ENCODE measurements at regions not wholly inside any gene's neighbourhood (a gene's known extent, or its start where the extent isn't known, plus 50 kb on each side); places are given as distances from the start of the nearest gene placed in this dataset.

DNA sequence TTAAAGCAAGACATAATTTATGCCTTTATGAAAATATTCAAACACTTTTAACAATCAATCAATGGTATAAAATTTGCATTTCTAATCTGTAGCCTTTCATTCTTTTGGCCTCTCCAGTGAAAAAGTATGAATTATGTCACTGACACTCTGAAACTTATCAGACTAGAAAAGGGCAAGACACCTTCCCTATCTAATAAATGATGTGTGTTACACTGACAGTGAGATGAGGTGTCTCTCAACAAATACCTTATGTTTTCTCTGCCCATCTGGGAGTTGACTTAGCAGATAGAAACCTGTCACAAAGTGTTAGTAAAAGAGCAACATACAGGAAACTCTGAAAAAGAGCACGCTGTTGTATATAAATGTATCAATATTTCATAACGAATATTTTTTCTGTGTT lies 94.2 kb upstream of the TECRL start:
- Mint-ChIP-seq H3K4me1 (peaks cover 7% of the 10 kb centered on the region), H3K4me3 (no peak overlapping the region), H3K36me3 (ENCODE audit: low read depth) (no peaks in the 10 kb centered on the region), H3K9me3 (peaks cover 12% of the 10 kb centered on the region), H3K27me3 (ENCODE audit: low read depth, poor library complexity) (no peaks in the 10 kb centered on the region), H3K27ac (no peak overlapping the region)
- TF ChIP-seq, protein P1, sequence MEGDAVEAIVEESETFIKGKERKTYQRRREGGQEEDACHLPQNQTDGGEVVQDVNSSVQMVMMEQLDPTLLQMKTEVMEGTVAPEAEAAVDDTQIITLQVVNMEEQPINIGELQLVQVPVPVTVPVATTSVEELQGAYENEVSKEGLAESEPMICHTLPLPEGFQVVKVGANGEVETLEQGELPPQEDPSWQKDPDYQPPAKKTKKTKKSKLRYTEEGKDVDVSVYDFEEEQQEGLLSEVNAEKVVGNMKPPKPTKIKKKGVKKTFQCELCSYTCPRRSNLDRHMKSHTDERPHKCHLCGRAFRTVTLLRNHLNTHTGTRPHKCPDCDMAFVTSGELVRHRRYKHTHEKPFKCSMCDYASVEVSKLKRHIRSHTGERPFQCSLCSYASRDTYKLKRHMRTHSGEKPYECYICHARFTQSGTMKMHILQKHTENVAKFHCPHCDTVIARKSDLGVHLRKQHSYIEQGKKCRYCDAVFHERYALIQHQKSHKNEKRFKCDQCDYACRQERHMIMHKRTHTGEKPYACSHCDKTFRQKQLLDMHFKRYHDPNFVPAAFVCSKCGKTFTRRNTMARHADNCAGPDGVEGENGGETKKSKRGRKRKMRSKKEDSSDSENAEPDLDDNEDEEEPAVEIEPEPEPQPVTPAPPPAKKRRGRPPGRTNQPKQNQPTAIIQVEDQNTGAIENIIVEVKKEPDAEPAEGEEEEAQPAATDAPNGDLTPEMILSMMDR (IDR thresholded peaks at IDR 0.05): no peak
- DNase-seq: no peak

DNA sequence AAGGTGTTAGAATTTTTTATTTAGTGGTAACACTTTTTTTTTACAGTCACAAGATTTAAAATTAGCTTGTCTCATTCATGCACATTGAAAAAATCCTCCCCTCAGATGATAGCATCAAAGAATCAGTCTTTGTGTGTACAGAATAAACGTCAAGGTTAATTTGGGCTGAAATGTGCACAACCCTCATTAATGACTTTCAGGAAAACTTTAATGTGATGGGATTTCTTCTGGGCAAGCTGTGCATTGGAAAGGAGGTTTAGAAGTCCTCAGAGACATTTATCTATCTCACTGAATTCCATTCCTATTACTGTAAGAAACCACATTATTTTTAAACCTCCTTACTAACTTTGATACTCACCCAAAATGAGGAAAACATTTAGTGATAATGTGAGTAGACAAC lies 88.2 kb upstream of the TECRL start:
- Mint-ChIP-seq H3K4me1 (peaks cover 7% of the 10 kb centered on the region), H3K4me3 (no peak overlapping the region), H3K9me3 (peaks cover 5% of the 10 kb centered on the region), H3K36me3 (ENCODE audit: low read depth) (no peaks in the 10 kb centered on the region), H3K27me3 (ENCODE audit: low read depth, poor library complexity) (no peaks in the 10 kb centered on the region), H3K27ac (no peak overlapping the region)
- TF ChIP-seq, protein P1 (IDR thresholded peaks at IDR 0.05): no peak
- DNase-seq: no peak

DNA sequence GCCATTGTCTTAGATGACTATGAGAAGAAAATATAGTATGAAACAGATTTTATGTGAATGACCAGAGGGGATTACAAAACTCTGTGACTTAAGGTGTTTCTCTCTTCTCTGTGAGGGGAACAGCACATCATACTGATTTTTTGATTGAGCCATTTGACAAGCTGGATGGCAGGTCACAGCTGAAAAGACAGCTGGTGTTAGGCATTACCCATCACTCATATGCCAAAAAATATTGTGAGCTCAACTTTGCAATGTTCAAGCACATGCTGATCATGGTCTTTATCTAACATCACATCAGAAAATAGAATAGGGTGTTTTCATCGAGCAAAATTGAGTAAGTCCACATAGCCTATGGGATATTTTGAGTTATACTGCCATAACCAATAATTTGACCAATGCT lies 86.7 kb upstream of the TECRL start:
- no peak for DNase-seq
- H3K4me1 Mint-ChIP-seq: peaks cover 16% of the 10 kb centered on the region
- H3K9me3 Mint-ChIP-seq: peaks cover 5% of the 10 kb centered on the region
- TF ChIP-seq, protein P1 (IDR thresholded peaks at IDR 0.05): no peak
- no peak overlapping the region for H3K4me3 Mint-ChIP-seq
- H3K36me3 Mint-ChIP-seq (ENCODE audit: low read depth): no peaks in the 10 kb centered on the region
- H3K27ac Mint-ChIP-seq: no peak overlapping the region
- no peaks in the 10 kb centered on the region for H3K27me3 Mint-ChIP-seq (ENCODE audit: low read depth, poor library complexity)

DNA sequence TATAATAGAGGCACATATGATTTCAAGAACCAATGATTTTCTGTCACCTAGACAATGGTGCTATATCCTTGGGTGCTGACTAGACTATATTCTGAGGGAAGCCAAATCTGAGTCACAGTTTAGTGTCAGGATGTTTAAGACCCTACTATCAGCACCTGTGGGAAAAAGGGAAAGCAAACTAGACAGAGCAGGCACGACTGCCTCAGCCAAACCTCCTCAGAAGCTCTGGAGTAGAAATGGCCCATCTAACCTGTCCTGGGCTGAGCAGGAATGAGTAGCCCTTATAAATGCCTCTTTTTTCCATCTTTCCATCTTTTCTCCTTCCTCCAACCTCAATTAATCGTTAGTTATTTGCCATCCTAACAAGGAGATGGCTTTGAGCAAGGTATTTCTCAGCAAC lies 80.4 kb upstream of the TECRL start:
- peaks cover 17% of the 10 kb centered on the region for H3K4me1 Mint-ChIP-seq
- H3K27me3 Mint-ChIP-seq (ENCODE audit: low read depth, poor library complexity): no peaks in the 10 kb centered on the region
- no peaks in the 10 kb centered on the region for H3K36me3 Mint-ChIP-seq (ENCODE audit: low read depth)
- TF ChIP-seq, protein P1 (IDR thresholded peaks at IDR 0.05): no peak
- no peaks in the 10 kb centered on the region for H3K9me3 Mint-ChIP-seq
- H3K4me3 Mint-ChIP-seq: no peak overlapping the region
- no peak overlapping the region for H3K27ac Mint-ChIP-seq
- DNase-seq: no peak

DNA sequence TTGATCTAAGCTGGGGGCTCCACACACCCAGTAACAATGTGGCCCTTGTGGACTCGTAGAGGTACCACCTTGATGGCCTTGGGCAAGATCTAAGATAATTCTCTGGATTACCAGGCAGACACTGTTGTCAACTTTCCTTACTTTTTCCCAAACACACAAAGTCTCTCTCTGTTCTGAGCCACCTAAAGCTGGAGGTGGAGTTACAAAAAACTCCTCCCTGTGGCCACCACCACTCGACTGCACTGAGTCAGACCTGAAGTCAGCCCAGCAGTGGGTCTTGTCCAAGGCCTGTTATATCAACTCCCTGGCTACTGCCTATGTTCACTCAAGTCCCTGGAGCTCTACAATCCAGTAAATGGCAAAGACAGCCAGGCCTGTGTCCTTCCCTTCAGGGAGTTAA lies 70.1 kb upstream of the TECRL start:
- TF ChIP-seq, protein P1 (IDR thresholded peaks at IDR 0.05): no peak
- H3K4me3 Mint-ChIP-seq: no peak overlapping the region
- H3K27me3 Mint-ChIP-seq (ENCODE audit: low read depth, poor library complexity): peaks cover 5% of the 10 kb centered on the region
- no peaks in the 10 kb centered on the region for H3K4me1 Mint-ChIP-seq
- no peak overlapping the region for H3K27ac Mint-ChIP-seq
- DNase-seq: no peak
- peaks cover 6% of the 10 kb centered on the region for H3K9me3 Mint-ChIP-seq
- H3K36me3 Mint-ChIP-seq (ENCODE audit: low read depth): no peaks in the 10 kb centered on the region

DNA sequence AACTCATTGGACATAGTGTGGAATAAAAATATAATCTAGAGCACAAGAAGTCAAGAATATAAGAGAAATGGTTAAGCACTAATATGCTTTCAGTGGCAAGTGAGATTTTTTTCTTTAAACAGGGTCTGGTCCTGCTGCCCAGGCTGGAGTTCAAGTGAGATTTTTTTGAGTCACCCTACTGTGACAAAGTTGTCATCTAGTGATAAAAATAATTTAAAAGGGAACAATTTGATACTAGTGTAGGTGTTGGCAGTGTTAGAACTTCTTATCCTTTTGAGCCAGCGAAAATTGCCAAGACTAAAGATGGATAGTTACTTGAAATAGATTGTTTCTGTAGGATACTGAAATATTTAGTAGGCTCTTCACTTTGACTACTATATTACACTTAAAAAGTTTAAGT lies 67.9 kb upstream of the TECRL start:
- TF ChIP-seq, protein P1 (IDR thresholded peaks at IDR 0.05): no peak
- Mint-ChIP-seq H3K4me3 (no peak overlapping the region), H3K9me3 (peaks cover 6% of the 10 kb centered on the region), H3K36me3 (ENCODE audit: low read depth) (no peaks in the 10 kb centered on the region), H3K27me3 (ENCODE audit: low read depth, poor library complexity) (peaks cover 5% of the 10 kb centered on the region), H3K4me1 (no peaks in the 10 kb centered on the region), H3K27ac (no peak overlapping the region)
- DNase-seq: no peak

Measured in nephron progenitor cell (in vitro differentiated cells).